PC-9 (cell line): ENCODE measurements at regions not wholly inside any gene's neighbourhood (a gene's known extent, or its start where the extent isn't known, plus 50 kb on each side); places are given as distances from the start of the nearest gene placed in this dataset.

Source experiments
- EZH2 ChIP-seq: fragments of 200-600 bp; sonication (generic); IDR thresholded peaks from 2 replicates; pipeline ENCODE4 v1.8.0; 2017; ENCODE audit warnings: antibody characterized with exemption, low read depth
- TF ChIP-seq, protein P1 (sequence below): fragments of 200-600 bp; sonication (generic); conservative IDR thresholded peaks from 2 replicates; pipeline ENCODE4 v1.6.1; 2017; ENCODE audit warnings: mixed run types, antibody characterized with exemption, mild to moderate bottlenecking, moderate library complexity

DNA sequence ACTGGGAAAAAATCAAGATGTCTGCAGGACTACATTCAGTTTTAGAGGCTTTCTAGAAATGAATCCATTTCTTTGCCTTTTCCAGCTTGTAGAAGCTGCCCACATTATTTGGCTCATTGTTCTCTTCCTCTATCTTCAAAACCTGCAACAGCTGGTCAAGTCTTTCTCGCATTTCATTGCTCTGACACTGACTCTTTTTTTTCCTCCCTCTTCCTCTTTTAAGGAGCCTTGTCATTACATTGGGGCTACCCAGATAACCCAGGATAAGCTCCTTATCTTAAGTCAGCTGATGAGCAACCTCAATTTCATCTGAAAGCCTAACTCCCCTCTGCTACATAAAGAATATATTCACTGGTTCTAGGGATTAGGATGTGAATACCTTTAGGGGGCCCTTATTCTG, 53.2 kb upstream of the CEP162 start:
- TF ChIP-seq, protein P1, sequence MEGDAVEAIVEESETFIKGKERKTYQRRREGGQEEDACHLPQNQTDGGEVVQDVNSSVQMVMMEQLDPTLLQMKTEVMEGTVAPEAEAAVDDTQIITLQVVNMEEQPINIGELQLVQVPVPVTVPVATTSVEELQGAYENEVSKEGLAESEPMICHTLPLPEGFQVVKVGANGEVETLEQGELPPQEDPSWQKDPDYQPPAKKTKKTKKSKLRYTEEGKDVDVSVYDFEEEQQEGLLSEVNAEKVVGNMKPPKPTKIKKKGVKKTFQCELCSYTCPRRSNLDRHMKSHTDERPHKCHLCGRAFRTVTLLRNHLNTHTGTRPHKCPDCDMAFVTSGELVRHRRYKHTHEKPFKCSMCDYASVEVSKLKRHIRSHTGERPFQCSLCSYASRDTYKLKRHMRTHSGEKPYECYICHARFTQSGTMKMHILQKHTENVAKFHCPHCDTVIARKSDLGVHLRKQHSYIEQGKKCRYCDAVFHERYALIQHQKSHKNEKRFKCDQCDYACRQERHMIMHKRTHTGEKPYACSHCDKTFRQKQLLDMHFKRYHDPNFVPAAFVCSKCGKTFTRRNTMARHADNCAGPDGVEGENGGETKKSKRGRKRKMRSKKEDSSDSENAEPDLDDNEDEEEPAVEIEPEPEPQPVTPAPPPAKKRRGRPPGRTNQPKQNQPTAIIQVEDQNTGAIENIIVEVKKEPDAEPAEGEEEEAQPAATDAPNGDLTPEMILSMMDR, result no peak
- no peak for TF ChIP-seq EZH2
